ENCODE measurements at regions not wholly inside any gene's neighbourhood (a gene's known extent, or its start where the extent isn't known, plus 50 kb on each side); places are given as distances from the start of the nearest gene placed in this dataset.

DNA sequence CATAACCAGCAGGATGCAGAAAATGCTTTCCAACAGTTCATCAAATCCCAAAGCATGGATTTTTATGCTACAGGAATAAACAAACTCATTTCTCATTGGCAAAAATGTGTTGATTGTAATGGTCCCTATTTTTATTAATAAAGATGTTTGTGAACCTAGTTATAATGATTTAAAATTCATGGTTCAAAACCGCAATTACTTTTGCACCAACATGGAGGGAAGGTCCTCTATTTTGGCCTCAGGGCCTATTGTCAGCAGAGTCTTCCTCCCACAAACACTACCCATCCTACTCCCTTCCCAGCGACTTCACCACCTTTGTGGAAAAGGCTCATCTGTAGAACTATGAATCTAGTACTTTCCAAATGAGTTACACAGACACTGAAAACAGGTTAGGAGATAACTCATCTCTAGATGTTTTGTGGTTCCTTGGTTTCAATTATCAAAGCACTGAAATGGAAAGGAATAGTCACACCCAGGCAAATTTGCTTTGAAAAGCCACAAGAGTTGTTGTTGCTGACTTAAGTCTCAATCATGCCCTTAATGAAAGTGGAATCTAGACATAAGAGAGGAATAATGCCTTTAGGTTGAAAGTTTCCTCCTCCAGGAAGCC is 59.4 kb upstream of the FRMD4A start:
- H3K4me1 ChIP-seq = no peaks in the 10 kb centered on the region
- intact Hi-C loops (cut with DNase I) = no loop called here
- DNase-seq (ENCODE audit: extremely low spot score) = no peak
- no peaks in the 10 kb centered on the region for H3K9me3 ChIP-seq
- H3K27ac ChIP-seq (replicated peaks in 1 of 4) = no peak overlapping the region
- no peak overlapping the region for H3K4me3 ChIP-seq
- no peaks in the 10 kb centered on the region for H3K36me3 ChIP-seq
- WGBS = 83% methylated on average over 2 of the region's 2 CpGs
- TF ChIP-seq EP300 (IDR thresholded peaks at IDR 0.05) (no peak), POLR2A (IDR thresholded peaks at IDR 0.05; ENCODE audit: low read depth) (no peak), POLR2AphosphoS5 (IDR thresholded peaks at IDR 0.05) (no peak)
- TF ChIP-seq, protein P1, sequence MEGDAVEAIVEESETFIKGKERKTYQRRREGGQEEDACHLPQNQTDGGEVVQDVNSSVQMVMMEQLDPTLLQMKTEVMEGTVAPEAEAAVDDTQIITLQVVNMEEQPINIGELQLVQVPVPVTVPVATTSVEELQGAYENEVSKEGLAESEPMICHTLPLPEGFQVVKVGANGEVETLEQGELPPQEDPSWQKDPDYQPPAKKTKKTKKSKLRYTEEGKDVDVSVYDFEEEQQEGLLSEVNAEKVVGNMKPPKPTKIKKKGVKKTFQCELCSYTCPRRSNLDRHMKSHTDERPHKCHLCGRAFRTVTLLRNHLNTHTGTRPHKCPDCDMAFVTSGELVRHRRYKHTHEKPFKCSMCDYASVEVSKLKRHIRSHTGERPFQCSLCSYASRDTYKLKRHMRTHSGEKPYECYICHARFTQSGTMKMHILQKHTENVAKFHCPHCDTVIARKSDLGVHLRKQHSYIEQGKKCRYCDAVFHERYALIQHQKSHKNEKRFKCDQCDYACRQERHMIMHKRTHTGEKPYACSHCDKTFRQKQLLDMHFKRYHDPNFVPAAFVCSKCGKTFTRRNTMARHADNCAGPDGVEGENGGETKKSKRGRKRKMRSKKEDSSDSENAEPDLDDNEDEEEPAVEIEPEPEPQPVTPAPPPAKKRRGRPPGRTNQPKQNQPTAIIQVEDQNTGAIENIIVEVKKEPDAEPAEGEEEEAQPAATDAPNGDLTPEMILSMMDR (IDR thresholded peaks at IDR 0.05) = no peak
- H3K27me3 ChIP-seq = no peaks in the 10 kb centered on the region

DNA sequence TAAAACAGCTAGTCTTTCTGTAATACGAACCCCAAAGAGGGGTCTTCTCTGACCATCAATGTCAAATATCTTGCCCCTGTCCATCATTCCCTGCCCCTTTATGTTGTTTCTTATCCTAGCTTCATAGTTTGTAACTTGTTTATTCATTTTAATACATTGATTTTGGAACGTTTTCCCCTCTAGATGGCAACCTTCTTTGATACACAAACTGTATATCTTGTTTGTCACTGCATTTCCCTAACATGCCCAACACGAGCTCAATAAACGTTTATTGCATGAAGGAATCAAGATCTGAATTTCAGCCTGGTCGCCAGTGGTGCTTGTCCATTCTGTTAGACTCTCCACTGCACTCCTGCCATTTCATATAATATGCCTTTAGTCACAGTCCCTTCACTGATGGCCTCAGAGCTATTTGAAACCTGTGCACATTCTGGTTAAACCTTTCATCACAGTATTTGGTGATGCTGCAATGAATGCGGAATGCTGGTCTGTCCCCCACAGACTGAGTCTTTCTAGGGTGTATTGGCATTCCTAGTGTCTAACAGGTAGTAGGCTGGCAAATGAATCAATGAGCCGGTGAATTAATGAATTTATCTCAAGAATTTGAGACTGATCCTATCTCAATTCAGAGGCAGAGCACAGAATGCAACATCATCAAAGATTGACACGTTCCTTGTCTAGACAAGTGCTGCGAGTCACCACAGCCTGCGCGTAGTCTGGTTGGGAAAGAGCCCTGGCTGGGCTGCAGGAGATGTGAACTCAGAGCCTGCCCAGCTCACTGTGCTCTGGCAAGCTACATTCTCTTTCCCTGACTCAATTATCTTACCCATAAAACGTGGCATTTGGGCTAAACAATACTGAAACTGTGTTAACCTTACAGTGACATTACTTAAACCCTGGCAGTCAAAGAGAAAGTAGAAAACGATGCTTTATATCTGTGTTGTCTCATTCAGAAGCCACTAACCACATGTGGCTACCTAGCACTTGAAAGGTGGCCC is 55.2 kb upstream of the FRMD4A start:
- H3K36me3 ChIP-seq = no peaks in the 10 kb centered on the region
- no peak overlapping the region for H3K4me3 ChIP-seq
- H3K9me3 ChIP-seq = no peaks in the 10 kb centered on the region
- no peak for DNase-seq (ENCODE audit: extremely low spot score)
- TF ChIP-seq EP300 (IDR thresholded peaks at IDR 0.05) (no peak), POLR2A (IDR thresholded peaks at IDR 0.05; ENCODE audit: low read depth) (no peak)
- 78% methylated on average over 10 of the region's 13 CpGs for WGBS
- no peaks in the 10 kb centered on the region for H3K27me3 ChIP-seq
- H3K27ac ChIP-seq (replicated peaks in 1 of 4) = no peak overlapping the region
- intact Hi-C loops (cut with DNase I) = no loop called here
- no peaks in the 10 kb centered on the region for H3K4me1 ChIP-seq

DNA sequence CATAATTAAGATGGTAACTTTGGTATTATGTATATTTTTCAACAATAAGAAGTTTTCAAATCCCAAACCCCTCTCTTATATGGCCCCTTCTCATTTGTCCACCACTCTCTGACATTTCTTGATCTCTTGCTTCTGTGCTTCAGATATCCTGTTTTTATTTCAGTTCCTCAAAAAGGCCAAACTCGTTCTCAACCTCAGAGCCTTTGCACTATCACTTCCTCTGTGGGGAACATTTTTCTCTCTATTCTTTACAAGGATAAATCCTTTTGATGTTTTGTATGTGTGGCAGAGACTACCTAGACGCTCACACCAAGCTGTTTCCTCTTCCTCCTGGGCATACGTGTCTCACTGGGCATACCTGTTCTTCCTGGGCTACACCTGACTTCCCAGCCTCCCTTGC is 54.2 kb upstream of the FRMD4A start:
- no peak overlapping the region for H3K27ac ChIP-seq (replicated peaks in 1 of 4)
- DNase-seq (ENCODE audit: extremely low spot score) = no peak
- H3K9me3 ChIP-seq = no peaks in the 10 kb centered on the region
- intact Hi-C loops (cut with DNase I) = no loop called here
- no peak overlapping the region for H3K4me3 ChIP-seq
- no peaks in the 10 kb centered on the region for H3K27me3 ChIP-seq
- 89% methylated on average over 3 of the region's 3 CpGs for WGBS
- no peaks in the 10 kb centered on the region for H3K4me1 ChIP-seq
- TF ChIP-seq, protein P1 (IDR thresholded peaks at IDR 0.05) = no peak
- TF ChIP-seq EP300 (IDR thresholded peaks at IDR 0.05) = no peak
- no peaks in the 10 kb centered on the region for H3K36me3 ChIP-seq

DNA sequence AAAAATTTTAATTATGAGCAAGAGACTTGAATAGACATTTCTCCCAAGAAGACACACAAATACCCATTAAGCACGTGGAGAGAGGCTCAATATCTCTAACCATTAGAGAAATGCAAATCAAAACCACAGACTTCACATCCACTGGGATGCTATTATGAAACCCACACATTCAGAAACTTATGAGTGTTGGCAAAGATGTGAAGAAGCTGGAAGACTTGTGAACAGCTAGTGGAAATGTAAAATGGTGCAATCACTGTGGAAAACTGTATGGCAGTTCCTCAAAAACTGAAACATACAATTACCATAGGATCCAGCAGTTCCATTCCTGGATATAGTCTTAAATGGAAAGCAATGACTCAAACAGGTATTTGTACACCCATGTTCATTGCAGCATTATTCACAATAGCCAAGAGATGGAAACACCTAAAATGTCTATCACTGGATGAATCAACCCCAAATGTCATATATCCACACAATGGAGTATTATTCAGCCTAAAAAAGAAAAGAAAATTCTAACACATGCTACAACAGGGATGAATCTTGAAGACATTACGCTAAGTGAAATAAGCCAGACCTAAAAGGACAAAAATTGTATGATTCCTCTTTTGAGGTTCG is 53.5 kb upstream of the FRMD4A start:
- TF ChIP-seq, protein P1 (IDR thresholded peaks at IDR 0.05) = no peak
- TF ChIP-seq POLR2AphosphoS5 (IDR thresholded peaks at IDR 0.05) (no peak), POLR2A (IDR thresholded peaks at IDR 0.05; ENCODE audit: low read depth) (no peak), EP300 (IDR thresholded peaks at IDR 0.05) (no peak)
- H3K4me1 ChIP-seq = no peaks in the 10 kb centered on the region
- H3K9me3 ChIP-seq = no peaks in the 10 kb centered on the region
- no peak overlapping the region for H3K4me3 ChIP-seq
- no peaks in the 10 kb centered on the region for H3K36me3 ChIP-seq
- H3K27me3 ChIP-seq = no peaks in the 10 kb centered on the region
- 89% methylated on average over 3 of the region's 3 CpGs for WGBS
- H3K27ac ChIP-seq (replicated peaks in 1 of 4) = no peak overlapping the region
- intact Hi-C loops (cut with DNase I) = no loop called here
- DNase-seq (ENCODE audit: extremely low spot score) = no peak

DNA sequence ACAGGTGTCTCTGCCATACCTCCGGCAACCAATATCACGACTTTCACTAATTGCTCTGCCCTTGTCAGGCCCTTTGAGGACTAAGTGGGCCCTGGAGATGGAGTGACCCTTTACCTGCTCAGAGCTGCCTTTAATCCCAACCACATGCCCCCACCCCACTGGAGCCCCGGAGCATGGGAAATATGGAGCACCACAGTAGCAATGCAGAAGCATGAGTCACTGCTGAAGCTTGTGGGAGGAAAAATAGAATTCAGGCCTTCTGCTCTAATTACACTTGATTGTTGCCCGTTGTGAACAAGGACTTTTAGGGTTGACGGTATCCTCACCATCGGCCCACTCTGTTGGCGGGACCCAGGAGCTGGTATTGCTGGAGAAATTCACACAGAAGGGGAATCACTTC is 52.5 kb upstream of the FRMD4A start:
- H3K4me1 ChIP-seq = no peaks in the 10 kb centered on the region
- H3K27me3 ChIP-seq = no peaks in the 10 kb centered on the region
- 95% methylated on average over 7 of the region's 7 CpGs for WGBS
- no peak overlapping the region for H3K27ac ChIP-seq (replicated peaks in 1 of 4)
- TF ChIP-seq POLR2A (IDR thresholded peaks at IDR 0.05; ENCODE audit: low read depth) = no peak
- no peak for TF ChIP-seq EP300 (IDR thresholded peaks at IDR 0.05)
- TF ChIP-seq, protein P1 (IDR thresholded peaks at IDR 0.05) = no peak
- no peak for TF ChIP-seq POLR2AphosphoS5 (IDR thresholded peaks at IDR 0.05)
- intact Hi-C loops (cut with DNase I) = no loop called here
- DNase-seq (ENCODE audit: extremely low spot score) = no peak
- no peaks in the 10 kb centered on the region for H3K9me3 ChIP-seq
- H3K36me3 ChIP-seq = no peaks in the 10 kb centered on the region
- no peak overlapping the region for H3K4me3 ChIP-seq

Measured in esophagus muscularis mucosa (tissue), 4 donors.